Panc1 (cell line): ENCODE measurements at regions not wholly inside any gene's neighbourhood (a gene's known extent, or its start where the extent isn't known, plus 50 kb on each side); places are given as distances from the start of the nearest gene placed in this dataset.

Source experiments
- POLR2AphosphoS5 ChIP-seq: IDR thresholded peaks from 2 replicates; pipeline ENCODE4 v1.6.1; 2012; ENCODE audit warnings: mild to moderate bottlenecking, low read depth, low read length, moderate library complexity
- TF ChIP-seq, protein P1 (sequence below): fragments of 450-650 bp; IDR thresholded peaks from 2 replicates; pipeline ENCODE4 v1.5.1; 2017; ENCODE audit warnings: mild to moderate bottlenecking

DNA sequence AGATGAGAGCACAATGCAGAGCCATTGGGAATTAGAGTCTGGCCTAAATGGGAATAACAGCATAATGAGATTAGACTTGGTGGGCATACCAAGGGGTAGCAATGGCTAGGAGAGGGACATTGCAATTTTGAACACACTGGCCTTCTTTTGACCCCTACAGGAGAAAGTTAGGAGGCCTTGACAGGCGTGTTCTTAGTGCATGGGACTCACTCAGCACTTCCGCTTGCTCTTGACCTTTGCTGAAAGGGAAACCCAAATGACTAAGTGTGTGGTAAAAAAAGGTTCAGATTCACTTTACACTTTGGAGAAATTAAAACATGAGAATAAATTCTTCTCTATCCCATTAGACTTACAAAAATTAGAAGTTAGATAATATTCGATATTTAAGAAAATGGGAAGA lies 317.4 kb downstream of the DIPK2A start:
- no peak for TF ChIP-seq POLR2AphosphoS5
- TF ChIP-seq, protein P1, sequence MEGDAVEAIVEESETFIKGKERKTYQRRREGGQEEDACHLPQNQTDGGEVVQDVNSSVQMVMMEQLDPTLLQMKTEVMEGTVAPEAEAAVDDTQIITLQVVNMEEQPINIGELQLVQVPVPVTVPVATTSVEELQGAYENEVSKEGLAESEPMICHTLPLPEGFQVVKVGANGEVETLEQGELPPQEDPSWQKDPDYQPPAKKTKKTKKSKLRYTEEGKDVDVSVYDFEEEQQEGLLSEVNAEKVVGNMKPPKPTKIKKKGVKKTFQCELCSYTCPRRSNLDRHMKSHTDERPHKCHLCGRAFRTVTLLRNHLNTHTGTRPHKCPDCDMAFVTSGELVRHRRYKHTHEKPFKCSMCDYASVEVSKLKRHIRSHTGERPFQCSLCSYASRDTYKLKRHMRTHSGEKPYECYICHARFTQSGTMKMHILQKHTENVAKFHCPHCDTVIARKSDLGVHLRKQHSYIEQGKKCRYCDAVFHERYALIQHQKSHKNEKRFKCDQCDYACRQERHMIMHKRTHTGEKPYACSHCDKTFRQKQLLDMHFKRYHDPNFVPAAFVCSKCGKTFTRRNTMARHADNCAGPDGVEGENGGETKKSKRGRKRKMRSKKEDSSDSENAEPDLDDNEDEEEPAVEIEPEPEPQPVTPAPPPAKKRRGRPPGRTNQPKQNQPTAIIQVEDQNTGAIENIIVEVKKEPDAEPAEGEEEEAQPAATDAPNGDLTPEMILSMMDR: no peak
